ENCODE measurements at regions not wholly inside any gene's neighbourhood (a gene's known extent, or its start where the extent isn't known, plus 50 kb on each side); places are given as distances from the start of the nearest gene placed in this dataset.

GRCh38 chr2:42862669-42863185 is 70.3 kb upstream of the HAAO start:
- H3K4me3 ChIP-seq (ENCODE audit: low read length) = no peak overlapping the region
- no peak for TF ChIP-seq CTCF (conservative IDR thresholded peaks at IDR 0.05; ENCODE audit: low read length)

GRCh38 chr2:42861321-42861720 is 68.9 kb upstream of the HAAO start:
- no peak for DNase-seq (ENCODE audit: low read depth)
- H3K4me3 ChIP-seq (ENCODE audit: low read length) = no peak overlapping the region
- no peak for TF ChIP-seq CTCF (conservative IDR thresholded peaks at IDR 0.05; ENCODE audit: low read length)

More at GRCh38 chr2:42862669-42863185, 70.3 kb upstream of the HAAO start:
- DNase-seq (ENCODE audit: low read depth) = no peak

- no peak overlapping the region for H3K4me3 ChIP-seq (ENCODE audit: low read length)
- no peak for DNase-seq (ENCODE audit: low read depth)
- no peak for TF ChIP-seq CTCF (conservative IDR thresholded peaks at IDR 0.05; ENCODE audit: low read length)
Observed at GRCh38 chr2:42860319-42861094, 68.1 kb upstream of the HAAO start.

GRCh38 chr2:42859791-42860190 is 67.4 kb upstream of the HAAO start:
- peak; percentile 61 for DNase-seq (ENCODE audit: low read depth)
- no peak overlapping the region for H3K4me3 ChIP-seq (ENCODE audit: low read length)
- TF ChIP-seq CTCF (conservative IDR thresholded peaks at IDR 0.05; ENCODE audit: low read length) = no peak

- peak; percentile 73 for DNase-seq (ENCODE audit: low read depth)
- TF ChIP-seq CTCF (conservative IDR thresholded peaks at IDR 0.05; ENCODE audit: low read length) = peak; percentile 97
- no peak overlapping the region for H3K4me3 ChIP-seq (ENCODE audit: low read length)
Observed at GRCh38 chr2:42859006-42859552, 66.7 kb upstream of the HAAO start.

GRCh38 chr2:42858140-42859005 is 66.0 kb upstream of the HAAO start:
- TF ChIP-seq CTCF (conservative IDR thresholded peaks at IDR 0.05; ENCODE audit: low read length) = no peak
- no peak overlapping the region for H3K4me3 ChIP-seq (ENCODE audit: low read length)
- no peak for DNase-seq (ENCODE audit: low read depth)
